ENCODE measurements at regions not wholly inside any gene's neighbourhood (a gene's known extent, or its start where the extent isn't known, plus 50 kb on each side); places are given as distances from the start of the nearest gene placed in this dataset.

DNA sequence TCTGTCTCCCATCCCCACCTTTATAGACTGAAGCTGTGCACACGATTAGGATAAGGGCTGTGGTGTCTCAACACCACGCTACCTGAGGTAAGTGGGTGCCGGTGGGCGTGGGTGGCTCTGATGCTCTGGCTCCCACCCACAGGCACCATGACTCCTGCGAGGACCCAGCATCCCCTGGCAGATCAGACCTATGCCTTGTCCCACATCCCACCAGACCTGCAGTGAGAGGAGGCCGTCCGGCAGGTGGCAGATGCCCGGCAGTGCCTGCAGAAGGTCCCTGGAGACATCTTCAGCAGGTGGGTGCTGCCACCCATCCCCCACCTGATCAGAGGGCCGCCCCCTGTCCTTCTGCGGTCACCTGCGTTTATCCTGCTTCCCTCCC, 104.4 kb upstream of the PRB2 start:
- ChIA-PET CTCF (no interaction called here), POLR2A (no interaction called here)
- no peak for TF ChIP-seq FOXA1 (IDR thresholded peaks at IDR 0.05)
- no peak for TF ChIP-seq SUZ12 (IDR thresholded peaks at IDR 0.05)
- TF ChIP-seq FOXM1 (IDR thresholded peaks at IDR 0.05; ENCODE audit: borderline replicate concordance): no peak
- no peak for TF ChIP-seq NFRKB (IDR thresholded peaks at IDR 0.05)
- no peak for TF ChIP-seq LEF1 (IDR thresholded peaks at IDR 0.05; ENCODE audit: borderline replicate concordance)
- TF ChIP-seq BHLHE40 (IDR thresholded peaks at IDR 0.05; ENCODE audit: borderline replicate concordance): no peak
- no peak for TF ChIP-seq TARDBP (IDR thresholded peaks at IDR 0.05)
- TF ChIP-seq L3MBTL2 (conservative IDR thresholded peaks at IDR 0.05): no peak
- TF ChIP-seq CTBP1 (IDR thresholded peaks at IDR 0.05; ENCODE audit: borderline replicate concordance): no peak
- TF ChIP-seq, protein P1, sequence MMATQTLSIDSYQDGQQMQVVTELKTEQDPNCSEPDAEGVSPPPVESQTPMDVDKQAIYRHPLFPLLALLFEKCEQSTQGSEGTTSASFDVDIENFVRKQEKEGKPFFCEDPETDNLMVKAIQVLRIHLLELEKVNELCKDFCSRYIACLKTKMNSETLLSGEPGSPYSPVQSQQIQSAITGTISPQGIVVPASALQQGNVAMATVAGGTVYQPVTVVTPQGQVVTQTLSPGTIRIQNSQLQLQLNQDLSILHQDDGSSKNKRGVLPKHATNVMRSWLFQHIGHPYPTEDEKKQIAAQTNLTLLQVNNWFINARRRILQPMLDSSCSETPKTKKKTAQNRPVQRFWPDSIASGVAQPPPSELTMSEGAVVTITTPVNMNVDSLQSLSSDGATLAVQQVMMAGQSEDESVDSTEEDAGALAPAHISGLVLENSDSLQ (IDR thresholded peaks at IDR 0.05): no peak
- TF ChIP-seq ARNT (IDR thresholded peaks at IDR 0.05): no peak
- TF ChIP-seq FOXK2 (IDR thresholded peaks at IDR 0.05): no peak
- TF ChIP-seq ELF4 (IDR thresholded peaks at IDR 0.05): no peak
- no peak for TF ChIP-seq HDGF (IDR thresholded peaks at IDR 0.05; ENCODE audit: borderline replicate concordance)
- TF ChIP-seq SP1 (IDR thresholded peaks at IDR 0.05): no peak
- TF ChIP-seq ZNF384 (IDR thresholded peaks at IDR 0.05): no peak
- no peak for DNase-seq (ENCODE audit: extremely low spot score)

DNA sequence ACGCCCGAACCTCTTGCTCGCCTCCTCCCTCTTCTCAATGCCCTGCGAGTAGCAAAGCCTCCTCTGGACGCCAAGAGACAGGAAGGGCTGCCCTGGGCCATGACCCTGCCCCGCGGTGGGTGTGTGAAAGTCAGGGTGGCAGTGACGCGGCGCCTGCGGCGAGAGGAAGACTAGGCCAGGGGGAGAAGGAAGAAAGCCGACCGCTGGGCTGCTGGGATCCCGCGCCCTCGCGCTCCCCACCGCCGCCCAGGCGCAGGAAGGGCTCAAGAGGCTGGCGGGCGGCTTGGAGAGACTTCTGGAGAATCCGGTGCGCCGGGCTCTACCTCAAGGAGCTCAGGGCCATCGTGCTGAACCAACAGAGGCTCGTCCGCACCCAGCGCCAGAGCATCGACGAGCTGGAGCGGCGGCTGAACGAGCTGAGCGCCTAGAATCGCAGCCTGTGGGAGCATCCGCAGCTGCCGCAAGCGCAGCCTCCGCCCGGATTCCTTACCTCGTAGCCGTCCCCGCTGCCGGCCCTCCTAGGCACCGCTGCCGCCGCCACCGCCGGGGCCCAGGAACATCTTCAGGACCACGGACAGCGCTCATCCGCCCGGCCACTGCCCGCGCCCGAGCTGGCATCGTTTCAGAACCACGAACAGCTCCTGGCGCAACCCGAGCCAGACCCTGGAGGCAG, 105.0 kb upstream of the PRB2 start:
- POLR2A ChIA-PET: no interaction called here
- CTCF ChIA-PET: no interaction called here
- DNase-seq (ENCODE audit: extremely low spot score): peak; percentile 77
- no peak for TF ChIP-seq SUZ12 (IDR thresholded peaks at IDR 0.05)
- TF ChIP-seq, protein P1 (IDR thresholded peaks at IDR 0.05): no peak
- no peak for TF ChIP-seq BHLHE40 (IDR thresholded peaks at IDR 0.05; ENCODE audit: borderline replicate concordance)
- 0 out of 2 replicates have a peak, but pooled peaks have one; percentile 7 for TF ChIP-seq CTBP1 (IDR thresholded peaks at IDR 0.05; ENCODE audit: borderline replicate concordance)
- TF ChIP-seq LEF1 (IDR thresholded peaks at IDR 0.05; ENCODE audit: borderline replicate concordance): no peak
- TF ChIP-seq FOXA1 (IDR thresholded peaks at IDR 0.05): no peak
- TF ChIP-seq L3MBTL2 (conservative IDR thresholded peaks at IDR 0.05): no peak
- TF ChIP-seq FOXM1 (IDR thresholded peaks at IDR 0.05; ENCODE audit: borderline replicate concordance): no peak

DNA sequence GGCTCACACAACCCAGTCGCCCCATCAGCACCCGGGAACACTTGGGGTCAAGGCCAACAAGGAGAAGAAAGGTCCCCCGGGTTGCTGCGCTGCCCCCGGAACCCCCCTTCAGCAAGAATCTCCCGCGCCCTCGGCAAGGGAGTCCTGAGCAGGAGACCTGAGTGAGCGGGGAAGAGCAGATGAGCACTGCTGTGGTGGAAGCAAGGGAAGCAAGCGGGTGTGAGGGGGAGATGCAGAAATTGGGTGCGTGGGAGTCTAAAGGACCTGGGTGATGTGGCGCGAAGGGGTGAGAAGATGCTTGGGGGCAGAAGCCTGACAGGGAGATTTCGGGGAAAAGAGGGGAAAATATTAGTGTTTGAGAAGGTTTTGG, 105.5 kb upstream of the PRB2 start:
- ChIA-PET POLR2A (no interaction called here), CTCF (no interaction called here)
- no peak for DNase-seq (ENCODE audit: extremely low spot score)
- TF ChIP-seq SP1 (IDR thresholded peaks at IDR 0.05) (no peak), LEF1 (IDR thresholded peaks at IDR 0.05; ENCODE audit: borderline replicate concordance) (no peak), TARDBP (IDR thresholded peaks at IDR 0.05) (no peak), FOXM1 (IDR thresholded peaks at IDR 0.05; ENCODE audit: borderline replicate concordance) (no peak), NFRKB (IDR thresholded peaks at IDR 0.05) (no peak), HDGF (IDR thresholded peaks at IDR 0.05; ENCODE audit: borderline replicate concordance) (no peak), ARNT (IDR thresholded peaks at IDR 0.05) (no peak), FOXA1 (IDR thresholded peaks at IDR 0.05) (no peak), L3MBTL2 (conservative IDR thresholded peaks at IDR 0.05) (no peak), BHLHE40 (IDR thresholded peaks at IDR 0.05; ENCODE audit: borderline replicate concordance) (no peak), ZNF384 (IDR thresholded peaks at IDR 0.05) (no peak), FOXK2 (IDR thresholded peaks at IDR 0.05) (no peak), ELF4 (IDR thresholded peaks at IDR 0.05) (no peak), CTBP1 (IDR thresholded peaks at IDR 0.05; ENCODE audit: borderline replicate concordance) (no peak), SUZ12 (IDR thresholded peaks at IDR 0.05) (no peak)
- TF ChIP-seq, protein P1 (IDR thresholded peaks at IDR 0.05): no peak

DNA sequence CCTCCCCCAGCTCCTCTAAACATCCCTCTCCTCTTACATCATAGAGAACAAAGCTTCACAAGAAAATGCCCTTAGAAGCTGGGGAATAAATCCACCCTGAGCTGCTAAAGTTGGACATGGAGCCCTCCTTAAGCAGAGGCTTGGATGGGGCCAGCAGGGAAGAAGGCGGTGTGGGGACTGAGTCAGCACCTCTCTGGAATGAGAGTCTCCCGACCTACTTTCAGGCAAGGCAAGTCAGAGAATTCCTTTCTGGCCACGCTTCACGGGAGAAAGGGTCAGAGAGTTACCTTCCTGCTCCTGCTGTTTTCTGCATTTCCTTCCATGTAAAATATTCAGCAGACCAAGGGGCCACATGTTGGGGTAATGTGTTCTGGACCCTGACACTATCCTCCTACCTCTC, 113.3 kb upstream of the PRB2 start:
- no peak for TF ChIP-seq LEF1 (IDR thresholded peaks at IDR 0.05; ENCODE audit: borderline replicate concordance)
- TF ChIP-seq BHLHE40 (IDR thresholded peaks at IDR 0.05; ENCODE audit: borderline replicate concordance): no peak
- ChIA-PET CTCF (no interaction called here), POLR2A (no interaction called here)
- no peak for DNase-seq (ENCODE audit: extremely low spot score)

DNA sequence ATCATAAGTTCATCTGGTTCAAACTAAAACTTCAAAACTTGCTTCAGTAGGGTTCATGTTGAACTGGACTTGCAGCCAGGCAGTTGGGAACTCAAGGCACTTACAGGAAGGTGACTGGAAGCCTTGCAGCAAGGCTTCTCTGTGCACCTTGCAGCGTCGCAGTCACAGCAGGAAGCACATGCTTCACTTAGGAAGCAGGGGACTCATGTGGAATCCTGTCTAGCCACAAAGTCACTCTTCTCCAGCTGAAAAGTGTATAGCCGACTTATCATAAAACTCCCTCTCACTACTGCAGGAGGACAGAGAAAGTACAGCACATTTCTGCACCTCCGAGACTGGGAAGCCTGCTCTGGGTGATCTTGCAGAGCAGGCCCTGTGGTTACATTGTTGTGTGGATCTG, 114.0 kb upstream of the PRB2 start:
- DNase-seq (ENCODE audit: extremely low spot score): no peak
- POLR2A ChIA-PET: no interaction called here
- TF ChIP-seq LEF1 (IDR thresholded peaks at IDR 0.05; ENCODE audit: borderline replicate concordance): no peak
- TF ChIP-seq, protein P1 (IDR thresholded peaks at IDR 0.05): no peak
- no peak for TF ChIP-seq SP1 (IDR thresholded peaks at IDR 0.05)
- TF ChIP-seq SUZ12 (IDR thresholded peaks at IDR 0.05): no peak
- TF ChIP-seq NFRKB (IDR thresholded peaks at IDR 0.05): no peak
- TF ChIP-seq CTBP1 (IDR thresholded peaks at IDR 0.05; ENCODE audit: borderline replicate concordance): no peak
- no peak for TF ChIP-seq ELF4 (IDR thresholded peaks at IDR 0.05)
- no peak for TF ChIP-seq FOXM1 (IDR thresholded peaks at IDR 0.05; ENCODE audit: borderline replicate concordance)
- TF ChIP-seq FOXA1 (IDR thresholded peaks at IDR 0.05): no peak
- no peak for TF ChIP-seq ARNT (IDR thresholded peaks at IDR 0.05)
- TF ChIP-seq BHLHE40 (IDR thresholded peaks at IDR 0.05; ENCODE audit: borderline replicate concordance): no peak
- no peak for TF ChIP-seq L3MBTL2 (conservative IDR thresholded peaks at IDR 0.05)
- TF ChIP-seq HDGF (IDR thresholded peaks at IDR 0.05; ENCODE audit: borderline replicate concordance): no peak
- TF ChIP-seq FOXK2 (IDR thresholded peaks at IDR 0.05): no peak
- CTCF ChIA-PET: no interaction called here

DNA sequence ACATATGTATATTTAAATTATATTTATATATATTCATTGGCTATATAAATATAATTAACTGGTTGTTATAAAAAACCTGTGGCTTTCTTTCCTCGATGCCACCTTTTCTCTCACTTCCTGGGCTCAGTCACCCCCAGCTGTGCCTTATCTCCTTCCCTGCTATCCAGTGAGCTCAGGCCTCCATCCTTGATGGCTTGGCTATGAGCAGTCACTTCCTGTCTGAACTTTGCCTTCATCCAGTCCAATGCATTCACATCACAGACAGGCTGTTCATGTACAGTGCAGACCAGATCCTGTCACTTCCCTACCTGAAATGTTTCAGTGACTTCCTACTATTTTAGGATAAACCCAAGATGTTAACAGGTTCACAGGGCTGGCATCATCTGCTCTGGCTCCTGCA, 115.3 kb upstream of the PRB2 start:
- DNase-seq (ENCODE audit: extremely low spot score): no peak
- ChIA-PET CTCF (no interaction called here), POLR2A (no interaction called here)
- TF ChIP-seq, protein P1 (IDR thresholded peaks at IDR 0.05): no peak
- TF ChIP-seq ELF4 (IDR thresholded peaks at IDR 0.05): no peak
- TF ChIP-seq CTBP1 (IDR thresholded peaks at IDR 0.05; ENCODE audit: borderline replicate concordance): no peak
- no peak for TF ChIP-seq FOXK2 (IDR thresholded peaks at IDR 0.05)
- no peak for TF ChIP-seq TARDBP (IDR thresholded peaks at IDR 0.05)
- TF ChIP-seq ARNT (IDR thresholded peaks at IDR 0.05): no peak
- no peak for TF ChIP-seq LEF1 (IDR thresholded peaks at IDR 0.05; ENCODE audit: borderline replicate concordance)
- no peak for TF ChIP-seq SP1 (IDR thresholded peaks at IDR 0.05)
- TF ChIP-seq HDGF (IDR thresholded peaks at IDR 0.05; ENCODE audit: borderline replicate concordance): no peak
- TF ChIP-seq L3MBTL2 (conservative IDR thresholded peaks at IDR 0.05): no peak
- no peak for TF ChIP-seq FOXM1 (IDR thresholded peaks at IDR 0.05; ENCODE audit: borderline replicate concordance)
- no peak for TF ChIP-seq FOXA1 (IDR thresholded peaks at IDR 0.05)
- no peak for TF ChIP-seq ZNF384 (IDR thresholded peaks at IDR 0.05)
- no peak for TF ChIP-seq BHLHE40 (IDR thresholded peaks at IDR 0.05; ENCODE audit: borderline replicate concordance)
- no peak for TF ChIP-seq NFRKB (IDR thresholded peaks at IDR 0.05)
- TF ChIP-seq SUZ12 (IDR thresholded peaks at IDR 0.05): no peak
